Ammon's horn (tissue), 1 donor: ENCODE measurements at regions not wholly inside any gene's neighbourhood (a gene's known extent, or its start where the extent isn't known, plus 50 kb on each side); places are given as distances from the start of the nearest gene placed in this dataset.

Source experiments
- DNase-seq: peaks from one replicate; pipeline ENCODE4 v3.0.0-alpha.2; 2016; ENCODE audit warnings: low spot score

GRCh38 chr10:83037653-83038052 lies 1101.7 kb upstream of the GHITM start:
- DNase-seq, result no peak

- no peak for DNase-seq
Measured at GRCh38 chr10:83038631-83039030, 1100.7 kb upstream of the GHITM start.

DNA sequence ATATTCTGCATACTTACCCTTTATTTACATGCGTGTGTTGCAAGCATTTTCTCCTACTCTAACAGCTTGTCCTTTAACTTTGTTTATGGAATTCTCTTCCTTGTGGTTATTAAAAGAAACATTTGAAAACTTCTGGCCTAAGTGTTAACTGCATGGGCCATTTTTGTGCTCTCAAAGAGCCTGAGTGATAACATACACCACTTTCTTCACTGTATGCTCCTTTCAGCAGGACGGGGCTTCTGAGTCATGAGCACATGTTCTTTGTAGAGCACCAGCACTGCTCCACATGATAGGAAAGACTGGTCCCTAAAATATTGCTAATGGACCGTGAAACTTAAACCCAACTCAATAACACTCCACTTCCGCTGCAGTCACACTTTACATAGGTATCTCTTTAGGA lies 1093.6 kb upstream of the GHITM start:
- DNase-seq, result no peak

DNA sequence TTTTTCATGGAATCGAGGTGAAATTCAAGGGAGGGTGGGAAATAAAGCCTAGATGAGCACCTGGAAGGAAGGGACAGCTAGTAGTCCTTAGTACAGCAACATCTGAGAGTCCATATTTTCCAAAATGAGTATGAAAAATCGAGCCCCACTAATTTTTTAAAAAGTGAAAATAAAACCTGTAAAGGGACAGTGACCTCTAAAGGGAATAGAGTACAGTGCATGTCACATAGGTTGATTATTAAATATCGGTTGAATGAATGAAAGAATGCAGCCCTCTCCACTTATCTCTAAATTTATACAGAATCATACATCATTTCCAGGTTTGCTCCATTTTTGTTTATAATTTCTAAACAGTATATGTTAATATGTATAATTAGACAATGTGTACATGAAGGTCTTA lies 1088.5 kb upstream of the GHITM start:
- no peak for DNase-seq

DNA sequence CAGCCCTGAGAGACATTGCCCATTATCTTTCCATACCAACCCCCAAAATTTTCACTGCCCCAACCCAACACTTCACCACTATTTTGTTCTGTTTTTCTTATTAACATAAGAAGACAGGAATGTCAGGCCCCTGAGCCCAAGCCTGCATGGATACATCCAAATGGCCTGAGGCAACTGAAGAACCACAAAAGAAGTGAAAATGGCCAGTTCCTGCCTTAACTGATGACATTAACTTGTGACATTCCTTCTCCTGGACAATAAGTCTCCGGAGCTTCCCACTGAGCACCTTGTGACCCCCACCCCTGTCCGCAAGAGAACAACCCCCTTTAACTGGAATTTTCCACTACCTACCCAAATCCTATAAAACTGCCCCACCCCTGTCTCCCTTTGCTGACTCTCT lies 1076.4 kb upstream of the GHITM start:
- DNase-seq, result no peak

DNA sequence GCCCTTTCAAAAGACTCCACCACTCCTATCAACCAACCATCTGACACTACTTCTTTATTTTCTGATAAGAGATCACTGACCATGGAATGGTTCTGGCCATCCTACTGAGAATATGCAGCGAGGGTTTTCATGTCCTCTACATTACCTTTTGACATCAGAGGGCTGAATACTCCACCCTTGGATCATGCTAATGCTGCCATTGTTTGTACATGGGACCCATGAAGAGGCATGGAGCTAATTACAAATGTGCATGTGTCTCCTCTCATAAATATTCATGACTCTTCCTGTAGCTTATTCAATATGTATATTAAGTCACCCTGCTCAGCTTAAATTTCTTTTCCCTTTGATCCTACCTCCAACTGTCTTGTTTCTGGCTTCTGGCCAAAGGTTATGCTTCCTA lies 1065.8 kb upstream of the GHITM start:
- DNase-seq, result no peak

DNA sequence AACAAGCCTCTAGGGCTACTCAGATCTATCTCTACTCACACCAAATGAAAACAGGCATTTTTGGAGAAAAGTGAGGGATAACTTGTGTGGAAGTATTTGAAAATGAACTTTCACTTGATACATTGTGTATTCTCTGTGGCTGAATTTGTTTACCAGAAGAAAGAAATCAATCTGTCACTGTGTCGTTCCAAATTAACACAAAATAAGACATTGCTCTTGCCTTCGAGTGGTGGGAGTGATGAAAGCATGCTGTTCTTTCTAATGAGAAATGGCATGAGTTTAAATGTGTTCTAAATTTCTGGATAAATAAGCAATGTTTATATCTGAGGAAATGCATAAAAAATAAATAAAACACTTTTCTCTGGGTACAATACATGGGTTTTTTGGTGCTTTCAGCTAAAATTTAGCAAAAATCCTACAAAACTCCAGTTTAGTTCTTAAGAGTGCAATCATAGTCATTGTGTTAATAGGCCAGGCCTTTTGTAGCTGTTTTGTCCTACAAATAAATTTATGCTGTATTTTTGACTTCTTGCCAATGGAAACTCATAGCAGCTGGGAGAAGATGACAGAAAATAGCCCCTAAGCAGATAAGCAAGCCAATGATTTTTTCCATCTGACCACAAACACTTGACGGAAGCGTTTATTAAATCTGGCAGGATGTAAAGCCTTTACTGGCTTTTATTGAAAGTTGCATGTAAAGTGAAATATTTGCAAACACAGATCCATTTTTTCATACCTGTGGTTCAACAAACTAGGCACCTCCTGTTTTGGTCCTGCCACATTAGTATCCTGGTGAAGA lies 1064.1 kb upstream of the GHITM start:
- no peak for DNase-seq

DNA sequence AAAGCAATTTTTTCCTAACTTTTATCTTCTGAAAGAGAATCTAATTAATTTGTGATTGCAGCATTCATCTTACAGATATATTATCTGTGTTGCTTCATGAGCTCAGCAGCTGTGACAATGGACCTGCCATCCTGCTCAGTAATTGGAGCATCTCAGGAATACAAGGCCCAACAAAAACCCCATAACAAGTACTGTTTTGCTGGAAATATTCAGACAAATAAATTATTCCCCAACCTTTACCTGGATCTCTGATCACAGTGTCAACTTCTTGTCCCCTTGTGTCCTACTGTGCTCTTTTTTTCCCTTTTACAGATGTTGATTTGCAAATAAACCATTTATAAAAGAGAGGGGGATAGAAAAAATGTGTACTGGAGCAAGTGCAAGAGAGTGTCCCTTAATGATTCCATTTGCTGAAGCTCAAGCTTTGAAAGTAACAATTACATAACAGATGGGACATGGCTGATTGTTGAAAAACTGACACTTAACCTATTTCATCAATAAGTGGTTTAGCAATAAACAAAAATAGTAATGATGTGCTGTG lies 1063.4 kb upstream of the GHITM start:
- no peak for DNase-seq

GRCh38 chr10:83076443-83076842 lies 1062.9 kb upstream of the GHITM start:
- no peak for DNase-seq

- DNase-seq, result no peak
Measured at GRCh38 chr10:83078160-83078559, 1061.1 kb upstream of the GHITM start.

GRCh38 chr10:83078645-83079044 lies 1060.7 kb upstream of the GHITM start:
- DNase-seq, result no peak

DNA sequence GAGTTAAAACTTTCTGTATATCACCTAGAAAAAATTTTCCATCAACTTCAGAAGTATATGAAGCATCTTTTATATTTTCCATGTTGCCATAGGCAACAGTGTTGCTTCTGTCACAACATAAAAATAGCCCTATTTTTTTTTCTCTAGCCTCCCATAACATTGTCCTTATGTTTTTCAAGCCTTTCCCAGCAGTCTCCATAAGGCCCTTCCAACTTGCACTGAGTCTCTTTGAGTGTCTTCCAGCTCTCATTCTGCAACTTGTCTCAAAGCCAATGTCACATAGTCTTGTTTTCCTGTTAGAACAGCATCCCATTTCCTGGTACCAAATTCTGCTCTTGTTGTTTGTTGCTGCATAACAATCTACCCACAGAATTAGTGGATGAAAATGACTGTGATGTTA lies 1055.5 kb upstream of the GHITM start:
- peak; percentile 65 for DNase-seq

GRCh38 chr10:83089335-83089734 lies 1050.0 kb upstream of the GHITM start:
- no peak for DNase-seq

DNA sequence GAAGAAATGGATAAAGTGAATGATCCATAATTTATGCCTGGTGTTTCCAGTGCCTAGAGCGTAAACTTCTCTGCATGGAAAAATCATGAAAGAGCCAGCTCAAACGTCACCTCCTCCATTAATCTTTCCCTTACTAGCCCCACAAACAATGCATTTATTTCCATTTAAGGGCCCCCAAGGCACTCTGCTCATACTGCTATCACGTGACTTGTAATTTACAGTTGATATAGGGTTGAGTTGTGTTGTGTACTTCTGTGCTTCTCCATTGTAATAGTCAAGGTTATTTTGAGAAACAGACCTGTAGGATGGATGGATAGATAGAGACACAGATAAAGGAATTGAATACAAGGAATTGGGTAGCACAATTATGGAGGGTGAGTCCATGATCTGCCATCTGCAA lies 1034.7 kb upstream of the GHITM start:
- no peak for DNase-seq

GRCh38 chr10:83108565-83109333 lies 1030.6 kb upstream of the GHITM start:
- no peak for DNase-seq

- DNase-seq, result peak; percentile 31
Measured at GRCh38 chr10:83119346-83119745, 1020.0 kb upstream of the GHITM start.

GRCh38 chr10:83122336-83122735 lies 1017.0 kb upstream of the GHITM start:
- no peak for DNase-seq

DNA sequence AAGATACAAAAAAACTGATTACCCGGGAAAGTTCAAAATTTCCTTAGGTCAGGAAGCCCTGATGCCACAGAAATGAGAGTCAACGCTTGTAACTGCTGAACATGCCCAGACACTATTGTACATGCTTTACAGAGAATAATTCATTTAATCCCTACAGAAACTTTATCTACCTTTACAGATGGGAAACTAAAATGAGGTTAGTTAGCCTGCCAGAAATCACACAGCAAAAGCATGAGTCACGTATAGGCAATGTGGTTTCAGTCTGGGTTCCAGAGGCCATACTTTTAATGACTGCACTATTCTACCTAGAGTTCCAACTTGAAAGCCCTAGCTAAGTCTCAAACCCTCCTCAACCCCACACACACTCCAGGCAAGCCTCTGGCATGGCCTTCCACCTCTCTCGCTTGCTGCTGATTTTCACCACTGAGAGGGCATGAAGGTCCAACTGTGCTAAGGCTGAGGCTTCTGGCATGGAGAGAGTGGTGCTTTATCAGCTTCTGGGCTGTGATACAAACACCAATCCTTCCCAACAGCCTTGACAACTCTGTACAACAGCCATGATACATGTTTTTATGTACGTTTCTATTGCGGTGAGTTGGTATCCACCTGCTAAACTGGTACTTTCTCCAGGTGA lies 1011.2 kb upstream of the GHITM start:
- no peak for DNase-seq

DNA sequence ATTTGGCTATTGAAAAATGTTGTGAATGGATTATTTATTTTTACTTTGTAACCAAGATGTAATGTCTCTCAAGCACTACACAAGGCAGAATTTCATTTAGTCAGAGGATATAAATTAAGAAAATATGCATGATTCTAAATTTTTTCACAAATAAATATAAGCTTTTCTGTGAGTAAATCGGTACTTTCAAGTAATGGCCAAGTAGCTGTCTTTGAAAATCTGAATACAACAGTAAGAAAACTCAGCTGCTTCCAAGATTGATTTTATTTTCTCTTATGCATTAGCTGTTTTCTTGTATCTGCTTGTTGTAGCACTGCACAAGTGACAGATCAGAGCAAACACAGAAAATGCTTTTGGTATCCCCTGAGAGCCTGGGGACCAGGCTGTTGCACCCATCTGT lies 998.5 kb upstream of the GHITM start:
- DNase-seq, result peak; percentile 10

DNA sequence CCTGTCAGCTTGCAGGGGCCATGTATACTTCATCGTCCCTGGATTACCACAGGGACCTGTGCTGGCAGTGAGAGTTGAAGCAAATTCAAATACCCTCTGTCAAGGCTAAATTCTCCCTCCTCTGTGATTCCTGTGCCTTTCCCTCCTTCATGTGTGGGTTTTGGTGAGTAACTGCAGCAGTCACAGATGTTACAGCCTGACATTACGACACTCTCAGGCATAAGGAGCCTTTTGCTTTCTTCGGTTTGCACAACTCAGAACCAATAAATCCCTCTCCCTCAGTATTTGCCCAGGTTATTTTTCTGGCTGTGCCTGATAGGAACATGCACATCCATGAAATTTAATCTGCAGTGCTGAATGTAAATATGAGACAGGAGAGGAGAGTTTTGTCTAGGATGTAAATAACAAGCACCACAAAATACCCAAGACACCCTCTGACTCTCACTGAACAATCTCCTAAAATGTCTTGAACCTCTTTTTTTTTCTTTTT lies 997.2 kb upstream of the GHITM start:
- peak; percentile 9 for DNase-seq

GRCh38 chr10:83144461-83144860 lies 994.8 kb upstream of the GHITM start:
- DNase-seq, result no peak

- DNase-seq, result no peak
Measured at GRCh38 chr10:83153714-83154113, 985.6 kb upstream of the GHITM start.

DNA sequence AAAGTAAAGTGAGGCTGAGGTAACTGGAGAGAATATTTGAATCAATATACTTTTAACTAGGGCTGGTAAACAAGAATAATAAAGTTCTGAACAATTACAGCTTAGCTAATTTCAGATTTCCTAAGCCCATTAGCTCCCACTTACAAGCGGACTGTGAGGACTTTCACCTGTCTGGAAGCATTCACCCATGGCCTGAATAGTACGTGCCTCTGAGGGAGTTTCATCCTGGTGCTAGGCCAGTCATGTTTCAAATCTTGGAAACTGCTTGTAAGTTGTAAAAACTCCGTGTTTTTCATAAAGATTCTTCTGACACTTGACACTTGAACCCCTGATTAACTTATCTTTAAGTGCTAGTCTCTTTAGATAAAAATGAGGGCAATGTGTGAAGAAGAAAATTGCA lies 975.2 kb upstream of the GHITM start:
- no peak for DNase-seq
